ENCODE measurements at regions not wholly inside any gene's neighbourhood (a gene's known extent, or its start where the extent isn't known, plus 50 kb on each side); places are given as distances from the start of the nearest gene placed in this dataset.
A peak's percentile ranks its signal among the peaks of the same experiment; 100 is the strongest.

- no peak for DNase-seq
- no peaks in the 10 kb centered on the region for H3K36me3 ChIP-seq
- no peak for ATAC-seq
- TF ChIP-seq POLR2A (IDR thresholded peaks at IDR 0.05) (no peak), CTCF (IDR thresholded peaks at IDR 0.05) (no peak)
- no peak overlapping the region for H3K4me3 ChIP-seq
- no peaks in the 10 kb centered on the region for H3K27me3 ChIP-seq
- intact Hi-C loops (cut with DNase I): no loop called here
- no peaks in the 10 kb centered on the region for H3K9me3 ChIP-seq
- H3K27ac ChIP-seq: no peak overlapping the region
- 83% methylated on average over 4 of the region's 4 CpGs for WGBS (ENCODE audit: insufficient coverage, low coverage, low lambda C conversion rate, missing lambda C conversion rate)
- H3K4me1 ChIP-seq: no peaks in the 10 kb centered on the region
These were observed 227.6 kb downstream of the RPS24 start for GRCh38 chr10:78261291-78261690.

GRCh38 chr10:78262860-78263259 is 229.2 kb downstream of the RPS24 start:
- Histone ChIP-seq H3K9me3 (no peaks in the 10 kb centered on the region), H3K27me3 (no peaks in the 10 kb centered on the region), H3K36me3 (no peaks in the 10 kb centered on the region), H3K27ac (no peak overlapping the region), H3K4me3 (no peak overlapping the region), H3K4me1 (no peaks in the 10 kb centered on the region)
- DNase-seq (no peak), ATAC-seq (no peak)
- TF ChIP-seq POLR2A (IDR thresholded peaks at IDR 0.05) (no peak), CTCF (IDR thresholded peaks at IDR 0.05) (no peak)
- intact Hi-C loops (cut with DNase I): no loop called here
- 73% methylated on average over 7 of the region's 8 CpGs for WGBS (ENCODE audit: insufficient coverage, low coverage, low lambda C conversion rate, missing lambda C conversion rate)

GRCh38 chr10:78263521-78263988 is 229.9 kb downstream of the RPS24 start:
- 96% methylated on average over 4 of the region's 5 CpGs for WGBS (ENCODE audit: insufficient coverage, low coverage, low lambda C conversion rate, missing lambda C conversion rate)
- DNase-seq (no peak), ATAC-seq (peak in 1 of 4 donors; percentile 32)
- Histone ChIP-seq H3K36me3 (no peaks in the 10 kb centered on the region), H3K9me3 (no peaks in the 10 kb centered on the region), H3K4me3 (no peak overlapping the region), H3K27ac (no peak overlapping the region), H3K27me3 (no peaks in the 10 kb centered on the region), H3K4me1 (no peaks in the 10 kb centered on the region)
- TF ChIP-seq POLR2A (IDR thresholded peaks at IDR 0.05): no peak
- no peak for TF ChIP-seq CTCF (IDR thresholded peaks at IDR 0.05)
- intact Hi-C loops (cut with DNase I): no loop called here

- no peaks in the 10 kb centered on the region for H3K36me3 ChIP-seq
- H3K27ac ChIP-seq: no peak overlapping the region
- TF ChIP-seq CTCF (IDR thresholded peaks at IDR 0.05) (no peak), POLR2A (IDR thresholded peaks at IDR 0.05) (no peak)
- H3K4me1 ChIP-seq: no peaks in the 10 kb centered on the region
- DNase-seq (no peak), ATAC-seq (no peak)
- H3K9me3 ChIP-seq: no peaks in the 10 kb centered on the region
- no peaks in the 10 kb centered on the region for H3K27me3 ChIP-seq
- intact Hi-C loops (cut with DNase I): no loop called here
- no peak overlapping the region for H3K4me3 ChIP-seq
- no CpG with 5 or more reads among the region's 3 CpGs for WGBS (ENCODE audit: insufficient coverage, low coverage, low lambda C conversion rate, missing lambda C conversion rate)
These were observed 230.7 kb downstream of the RPS24 start for GRCh38 chr10:78264361-78264760.

All from right lobe of liver (tissue), 6 donors.